WTC11 (cell line): ENCODE measurements at regions not wholly inside any gene's neighbourhood (a gene's known extent, or its start where the extent isn't known, plus 50 kb on each side); places are given as distances from the start of the nearest gene placed in this dataset.

ENCODE experiments used
- ATF3 ChIP-seq: sonication (generic); formaldehyde crosslinking; conservative IDR thresholded peaks from 2 replicates; pipeline ENCODE4 v1.8.1; 2022; ENCODE audit warnings: mild to moderate bottlenecking, missing genetic modification reagents
- CREB1 ChIP-seq: sonication (generic); formaldehyde crosslinking; IDR thresholded peaks from 2 replicates; pipeline ENCODE4 v1.8.0; 2023; ENCODE audit warnings: mild to moderate bottlenecking, missing genetic modification reagents
- CTCF ChIP-seq: fragments of 200-600 bp; IDR thresholded peaks from 2 replicates; pipeline ENCODE4 v1.8.0; 2022; ENCODE audit warnings: antibody characterized with exemption
- E2F5 ChIP-seq: sonication (generic); formaldehyde crosslinking; IDR thresholded peaks from 2 replicates; pipeline ENCODE4 v1.8.1; 2022; ENCODE audit warnings: mild to moderate bottlenecking, moderate library complexity, missing genetic modification reagents
- ESRRA ChIP-seq: sonication (generic); formaldehyde crosslinking; IDR thresholded peaks from 2 replicates; pipeline ENCODE4 v1.8.1; 2022; ENCODE audit warnings: mild to moderate bottlenecking, missing genetic modification reagents, borderline replicate concordance
- HMGXB4 ChIP-seq: sonication (generic); formaldehyde crosslinking; IDR thresholded peaks from 2 replicates; pipeline ENCODE4 v1.8.1; 2023; ENCODE audit warnings: mild to moderate bottlenecking, moderate library complexity, missing genetic modification reagents
- JUN ChIP-seq: sonication (generic); formaldehyde crosslinking; IDR thresholded peaks from 2 replicates; pipeline ENCODE4 v1.8.0; 2023; ENCODE audit warnings: mild to moderate bottlenecking, missing genetic modification reagents
- MAX ChIP-seq: sonication (generic); formaldehyde crosslinking; IDR thresholded peaks from 2 replicates; pipeline ENCODE4 v1.8.0; 2022; ENCODE audit warnings: mild to moderate bottlenecking, missing genetic modification reagents
- NFATC4 ChIP-seq: fragments of 250-450 bp; sonication (Bioruptor Pico); IDR thresholded peaks from 2 replicates; pipeline ENCODE4 v1.9.0; 2021; ENCODE audit warnings: mild to moderate bottlenecking
- NFYB ChIP-seq: sonication (generic); formaldehyde crosslinking; conservative IDR thresholded peaks from 2 replicates; pipeline ENCODE4 v1.8.0; 2022; ENCODE audit warnings: low read depth, missing genetic modification reagents
- NR2C2 ChIP-seq: sonication (generic); formaldehyde crosslinking; IDR thresholded peaks from 2 replicates; pipeline ENCODE4 v1.8.0; 2022; ENCODE audit warnings: mild to moderate bottlenecking, missing genetic modification reagents
- TEAD1 ChIP-seq: sonication (generic); formaldehyde crosslinking; IDR thresholded peaks from 2 replicates; pipeline ENCODE4 v1.8.0; 2022; ENCODE audit warnings: mild to moderate bottlenecking, missing genetic modification reagents
- ZNF423 ChIP-seq: fragments of 250-450 bp; sonication (Bioruptor Pico); IDR thresholded peaks from 2 replicates; pipeline ENCODE4 v2.1.2; 2022; ENCODE audit warnings: mild to moderate bottlenecking, moderate library complexity
- ZSCAN18 ChIP-seq: fragments of 250-450 bp; sonication (Bioruptor Pico); IDR thresholded peaks from 2 replicates; pipeline ENCODE4 v2.1.2; 2022; ENCODE audit warnings: mild to moderate bottlenecking, moderate library complexity

GRCh38 chr2:59889305-59889704 is 664.1 kb downstream of the BCL11A start:
- TF ChIP-seq CTCF, result no peak
- TF ChIP-seq NFATC4 (CRISPR knock-in tag), result no peak
- no peak for TF ChIP-seq MAX (CRISPR knock-in tag)
- no peak for TF ChIP-seq ZSCAN18
- TF ChIP-seq CREB1 (CRISPR knock-in tag), result no peak
- no peak for TF ChIP-seq NFYB (CRISPR knock-in tag)
- TF ChIP-seq E2F5, result no peak
- no peak for TF ChIP-seq TEAD1 (CRISPR knock-in tag)
- TF ChIP-seq ATF3 (CRISPR knock-in tag), result no peak
- TF ChIP-seq JUN (CRISPR knock-in tag), result no peak
- TF ChIP-seq ESRRA, result no peak
- no peak for TF ChIP-seq HMGXB4
- no peak for TF ChIP-seq ZNF423 (CRISPR knock-in tag)
- TF ChIP-seq NR2C2 (CRISPR knock-in tag), result no peak
